B cell (primary cell): ENCODE measurements at regions not wholly inside any gene's neighbourhood (a gene's known extent, or its start where the extent isn't known, plus 50 kb on each side); places are given as distances from the start of the nearest gene placed in this dataset.

ENCODE experiments used
- CTCF ChIP-seq: fragments of 200-600 bp; IDR thresholded peaks from one replicate; pipeline ENCODE4 v1.8.0; 2022; ENCODE audit warnings: antibody characterized with exemption, mild to moderate bottlenecking
- EZH2 ChIP-seq: IDR thresholded peaks from 2 replicates; pipeline ENCODE4 v1.6.1; 2012; ENCODE audit warnings: borderline replicate concordance, low read depth, mild to moderate bottlenecking, moderate library complexity, low read length; ENCODE audit not compliant: insufficient read depth, poor library complexity, severe bottlenecking

DNA sequence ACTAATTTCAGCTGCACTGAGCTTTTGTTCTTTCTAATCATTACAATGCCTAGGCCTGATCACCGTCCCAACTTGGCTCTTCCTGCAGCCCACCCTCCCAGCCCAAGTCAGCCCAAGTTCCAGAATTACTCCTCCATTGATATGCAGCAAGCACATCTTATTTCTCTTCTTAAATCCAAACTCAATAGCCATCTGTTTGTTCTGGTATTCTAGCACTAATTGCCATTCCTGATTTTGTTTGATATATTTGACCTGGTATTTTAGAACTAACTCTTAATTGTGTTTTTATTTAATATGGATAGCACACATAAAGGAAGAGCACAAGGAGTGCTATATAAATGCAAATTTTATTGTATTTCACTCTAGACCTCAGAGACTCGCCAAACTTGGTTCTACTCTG, 241.2 kb downstream of the SKIDA1 start:
- no peak for TF ChIP-seq CTCF
- no peak for TF ChIP-seq EZH2
